Adrenal gland (tissue), 9 donors: ENCODE measurements at regions not wholly inside any gene's neighbourhood (a gene's known extent, or its start where the extent isn't known, plus 50 kb on each side); places are given as distances from the start of the nearest gene placed in this dataset.
A peak's percentile ranks its signal among the peaks of the same experiment; 100 is the strongest.

Experiments used
- DNase-seq, 7 donors: peaks; one replicate each; pipeline ENCODE4 v3.0.0-alpha.2; 2019 to 2020
- H3K27ac ChIP-seq, 5 donors: fragments of 200-600 bp; sonication (generic) in 4 of 5; 1 replicate in 3 of 5; 2 replicates in 2 of 5; pipeline versions ENCODE4 v1.5.1 to v1.8.0; 2016 to 2020; ENCODE audit warnings: mild to moderate bottlenecking in 1 of 5
- H3K27me3 ChIP-seq: fragments of 200-600 bp; 2 replicates; pipeline ENCODE4 v1.8.0; 2021
- H3K36me3 ChIP-seq, 2 donors: fragments of 200-600 bp; replicated peaks in 1 of 2; 1 replicate in 1 of 2; 2 replicates in 1 of 2; pipeline versions ENCODE4 v1.5.1 to v1.8.0; 2018 to 2022
- H3K4me1 ChIP-seq, 2 donors: fragments of 200-600 bp; replicated peaks in 1 of 2; 1 replicate in 1 of 2; 2 replicates in 1 of 2; pipeline versions ENCODE4 v1.5.1 to v1.8.0; 2018 to 2021
- H3K4me3 ChIP-seq, 4 donors: fragments of 200-600 bp; sonication (generic) in 3 of 4; one replicate each; pipeline ENCODE4 v1.5.1; 2016 to 2018
- H3K9me3 ChIP-seq, 3 donors: fragments of 200-600 bp; sonication (generic) in 1 of 3; replicated peaks in 1 of 3; 1 replicate in 2 of 3; 2 replicates in 1 of 3; pipeline versions ENCODE4 v1.5.1 to v1.8.0; 2016 to 2021
- POLR2A ChIP-seq, 2 donors: fragments of 450-650 bp; IDR thresholded peaks; one replicate each; pipeline ENCODE4 v1.6.1; 2017; ENCODE audit warnings: antibody characterized with exemption in 2 of 2, mild to moderate bottlenecking in 2 of 2, moderate library complexity in 1 of 2
- WGBS, 4 donors: extraction: QIAGEN DNeasy Blood & Tissue Kit in 2 of 4; methylation state at CpG; one replicate each; pipeline versions ENCODE4 v1.1.5 to v1.1.7; 2013 to 2017; 5-methylcytosine and 5-hydroxymethylcytosine counted together
- intact Hi-C, 2 donors: fragments of 100-400 bp; cut with DNase I; formaldehyde crosslinking; loops; one replicate each; pipeline versions ENCODE4 v1.14.1 to v1.15.0; 2022 to 2023
- TF ChIP-seq, protein P1 (sequence below), 6 experiments: fragments of 450-650 bp in 4 of 6; fragments of 200-600 bp in 2 of 6; sonication (generic) in 1 of 6; IDR thresholded peaks; 1 replicate in 5 of 6; 2 replicates in 1 of 6; pipeline versions ENCODE4 v1.5.1 to v1.8.0; 2016 to 2021; ENCODE audit warnings: antibody characterized with exemption in 6 of 6, mild to moderate bottlenecking in 2 of 6, moderate library complexity in 1 of 6
- donor health status: healthy with polysubstance abuse.
- donor health status: Bipolar disorder and iron deficiency.
- donor health status: DM: yes; HTN: yes; CAD: no.
- donor health status: DM: no; HTN: no; CAD: no.
- donor health status: DM: no; HTN: no; CAD: no.

DNA sequence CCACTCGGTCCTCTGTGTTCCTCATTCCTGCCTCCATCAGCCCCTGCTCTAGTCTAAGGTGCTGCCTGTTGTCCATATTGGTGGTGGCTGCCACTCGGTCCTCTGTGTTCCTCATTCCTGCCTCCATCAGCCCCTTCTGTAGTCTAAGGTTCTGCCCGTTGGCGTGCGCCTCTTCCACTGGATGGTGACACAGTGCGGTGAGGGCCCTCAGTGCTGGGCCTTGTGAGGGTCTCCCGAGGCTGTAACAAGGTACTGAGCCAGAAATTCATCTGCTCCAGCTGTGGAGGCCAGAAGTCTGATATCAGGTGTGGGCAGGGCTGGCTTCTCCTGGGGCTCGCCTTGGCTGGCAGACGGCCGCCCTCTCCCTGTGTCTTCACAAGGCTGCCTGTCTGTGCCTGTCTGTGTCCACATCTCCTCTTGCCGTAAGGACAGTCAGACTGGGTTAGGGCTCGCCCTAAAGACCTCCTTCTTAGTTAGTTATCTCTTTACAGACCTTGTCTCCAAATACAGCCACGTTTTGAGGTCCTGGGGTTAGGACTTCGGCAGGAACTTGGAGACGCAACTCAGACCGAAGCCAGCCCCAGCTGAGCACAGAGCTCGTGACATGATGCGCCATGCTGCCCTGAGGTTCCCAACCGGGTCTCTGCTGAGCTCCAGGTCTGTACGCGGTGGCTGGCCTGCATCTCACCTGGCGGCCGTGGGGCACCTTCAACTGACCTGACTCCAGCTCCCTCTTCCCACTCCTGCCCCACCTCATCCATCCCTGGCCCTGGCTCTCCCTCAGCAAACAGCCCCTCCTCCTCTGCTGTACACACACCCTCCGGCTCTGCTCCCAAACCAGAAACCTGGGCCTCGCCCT lies 181.4 kb upstream of the SHH start:
- no peaks in the 10 kb centered on the region for H3K36me3 ChIP-seq
- H3K4me3 ChIP-seq, result no peak overlapping the region
- H3K9me3 ChIP-seq, result no peaks in the 10 kb centered on the region
- no peaks in the 10 kb centered on the region for H3K4me1 ChIP-seq
- DNase-seq, result peak in 3 of 7 donors; percentile 9 to 27 (median 11)
- TF ChIP-seq, protein P1, sequence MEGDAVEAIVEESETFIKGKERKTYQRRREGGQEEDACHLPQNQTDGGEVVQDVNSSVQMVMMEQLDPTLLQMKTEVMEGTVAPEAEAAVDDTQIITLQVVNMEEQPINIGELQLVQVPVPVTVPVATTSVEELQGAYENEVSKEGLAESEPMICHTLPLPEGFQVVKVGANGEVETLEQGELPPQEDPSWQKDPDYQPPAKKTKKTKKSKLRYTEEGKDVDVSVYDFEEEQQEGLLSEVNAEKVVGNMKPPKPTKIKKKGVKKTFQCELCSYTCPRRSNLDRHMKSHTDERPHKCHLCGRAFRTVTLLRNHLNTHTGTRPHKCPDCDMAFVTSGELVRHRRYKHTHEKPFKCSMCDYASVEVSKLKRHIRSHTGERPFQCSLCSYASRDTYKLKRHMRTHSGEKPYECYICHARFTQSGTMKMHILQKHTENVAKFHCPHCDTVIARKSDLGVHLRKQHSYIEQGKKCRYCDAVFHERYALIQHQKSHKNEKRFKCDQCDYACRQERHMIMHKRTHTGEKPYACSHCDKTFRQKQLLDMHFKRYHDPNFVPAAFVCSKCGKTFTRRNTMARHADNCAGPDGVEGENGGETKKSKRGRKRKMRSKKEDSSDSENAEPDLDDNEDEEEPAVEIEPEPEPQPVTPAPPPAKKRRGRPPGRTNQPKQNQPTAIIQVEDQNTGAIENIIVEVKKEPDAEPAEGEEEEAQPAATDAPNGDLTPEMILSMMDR (IDR thresholded peaks at IDR 0.05), result no peak
- TF ChIP-seq POLR2A (IDR thresholded peaks at IDR 0.05), result no peak
- WGBS, 4 donors, result 90 to 92% (median 91%) methylated on average over 22 to 25 of the region's 25 CpGs
- no peaks in the 10 kb centered on the region for H3K27me3 ChIP-seq
- intact Hi-C loops, result no loop called here
- no peak overlapping the region for H3K27ac ChIP-seq

DNA sequence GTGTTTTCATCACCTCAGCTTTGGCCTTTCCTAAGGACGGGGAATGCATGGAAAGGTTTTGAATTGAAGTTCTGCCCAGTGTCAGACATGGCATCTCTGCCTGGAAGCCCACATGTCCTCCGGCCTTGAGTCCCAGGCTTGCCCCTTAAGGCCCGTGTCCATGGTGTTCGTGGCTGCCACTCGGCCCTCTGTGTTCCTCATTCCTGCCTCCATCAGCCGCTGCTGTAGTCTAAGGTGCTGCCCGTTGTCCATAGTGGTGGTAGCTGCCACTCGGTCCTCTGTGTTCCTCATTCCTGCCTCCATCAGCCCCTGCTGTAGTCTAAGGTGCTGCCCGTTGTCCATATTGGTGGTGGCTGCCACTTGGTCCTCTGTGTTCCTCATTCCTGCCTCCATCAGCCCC lies 180.7 kb upstream of the SHH start:
- DNase-seq, result peak in 1 of 7 donors; percentile 14
- TF ChIP-seq, protein P1 (IDR thresholded peaks at IDR 0.05), result no peak
- TF ChIP-seq POLR2A (IDR thresholded peaks at IDR 0.05), result no peak
- Histone ChIP-seq H3K27ac (no peak overlapping the region), H3K27me3 (no peaks in the 10 kb centered on the region), H3K36me3 (no peaks in the 10 kb centered on the region), H3K9me3 (no peaks in the 10 kb centered on the region), H3K4me3 (no peak overlapping the region), H3K4me1 (no peaks in the 10 kb centered on the region)
- WGBS, 4 donors, result 89 to 98% (median 91%) methylated on average over 9 of the region's 9 CpGs
- intact Hi-C loops, result no loop called here

DNA sequence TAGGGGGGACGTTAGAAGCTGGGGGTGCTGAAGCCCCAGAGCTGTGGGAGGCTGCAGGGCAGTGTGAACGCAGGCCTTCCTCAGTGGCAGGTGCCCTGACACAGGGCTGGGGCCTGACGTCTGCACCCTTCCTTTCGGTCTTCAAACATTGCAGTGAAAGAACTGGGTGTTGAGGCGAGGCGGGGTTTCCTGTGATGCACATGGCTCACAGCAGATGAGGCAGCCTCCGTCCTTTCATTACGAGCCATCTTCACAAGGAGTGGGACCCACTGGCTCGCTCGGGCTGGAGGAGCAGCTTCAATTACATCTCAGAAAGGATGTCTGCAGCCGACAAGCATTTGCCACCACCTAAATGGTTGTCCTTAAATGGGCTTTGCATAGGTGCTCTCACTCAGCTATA lies 180.3 kb upstream of the SHH start:
- Histone ChIP-seq H3K27me3 (no peaks in the 10 kb centered on the region), H3K4me1 (no peaks in the 10 kb centered on the region), H3K9me3 (no peaks in the 10 kb centered on the region), H3K36me3 (no peaks in the 10 kb centered on the region), H3K4me3 (no peak overlapping the region), H3K27ac (no peak overlapping the region)
- TF ChIP-seq, protein P1 (IDR thresholded peaks at IDR 0.05), result no peak
- TF ChIP-seq POLR2A (IDR thresholded peaks at IDR 0.05), result no peak
- peak in 2 of 7 donors; percentile 2 to 36 for DNase-seq
- intact Hi-C loops, result no loop called here
- 90 to 100% (median 94%) methylated on average over 3 to 11 of the region's 11 CpGs for WGBS, 4 donors

DNA sequence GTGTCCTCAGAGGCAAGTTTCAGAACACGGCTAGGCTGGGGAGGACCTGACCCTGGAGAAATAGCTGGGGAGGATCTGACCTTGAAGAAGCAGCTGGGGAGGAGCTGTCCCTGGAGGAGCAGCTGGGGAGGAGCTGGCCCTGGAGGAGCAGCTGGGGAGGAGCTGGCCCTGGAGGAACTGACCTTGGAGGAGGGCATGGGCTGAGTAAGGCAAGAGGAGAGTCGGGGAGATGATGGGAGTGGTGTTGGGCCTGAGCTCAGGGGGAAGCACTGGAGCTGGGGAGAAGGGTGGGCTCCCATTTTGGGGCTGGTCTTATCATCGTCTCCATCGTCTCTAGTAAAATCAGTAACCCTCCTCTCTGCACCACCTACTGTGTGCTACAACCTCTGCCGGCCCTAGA lies 179.8 kb upstream of the SHH start:
- 67 to 75% (median 69%) methylated on average over 4 to 5 of the region's 5 CpGs for WGBS, 4 donors
- Histone ChIP-seq H3K27ac (no peak overlapping the region), H3K36me3 (no peaks in the 10 kb centered on the region), H3K4me3 (no peak overlapping the region), H3K9me3 (no peaks in the 10 kb centered on the region), H3K4me1 (no peaks in the 10 kb centered on the region), H3K27me3 (no peaks in the 10 kb centered on the region)
- TF ChIP-seq, protein P1 (IDR thresholded peaks at IDR 0.05), result no peak
- no peak for TF ChIP-seq POLR2A (IDR thresholded peaks at IDR 0.05)
- DNase-seq, result peak in 3 of 7 donors; percentile 5 to 35 (median 7)
- intact Hi-C loops, result no loop called here
